ENCODE measurements at regions not wholly inside any gene's neighbourhood (a gene's known extent, or its start where the extent isn't known, plus 50 kb on each side); places are given as distances from the start of the nearest gene placed in this dataset.

- no peak for TF ChIP-seq CTCF (IDR thresholded peaks at IDR 0.05; ENCODE audit: insufficient read depth, low read length, poor library complexity, severe bottlenecking)
- TF ChIP-seq EZH2phosphoT487 (conservative IDR thresholded peaks at IDR 0.05; ENCODE audit: low read length): no peak
- Histone ChIP-seq H3K79me2 (ENCODE audit: insufficient read depth, low read length) (no peaks in the 10 kb centered on the region), H3K27ac (ENCODE audit: low read depth, low read length) (no peak overlapping the region), H3K27me3 (ENCODE audit: low read length) (no peaks in the 10 kb centered on the region), H2AFZ (ENCODE audit: low read depth, low read length, severe bottlenecking) (no peak overlapping the region), H3K9ac (ENCODE audit: low read length) (no peak overlapping the region), H3K36me3 (ENCODE audit: low read length) (no peaks in the 10 kb centered on the region), H3K9me2 (replicated peaks; ENCODE audit: insufficient read depth, low read length) (no peaks in the 10 kb centered on the region), H3F3A (ENCODE audit: insufficient read depth) (no peaks in the 10 kb centered on the region), H3K4me3 (ENCODE audit: insufficient read depth, low read length, poor library complexity, severe bottlenecking) (no peak overlapping the region), H4K20me1 (ENCODE audit: low read depth, low read length) (no peaks in the 10 kb centered on the region), H3K4me2 (ENCODE audit: low read depth, low read length, poor library complexity, severe bottlenecking) (no peak overlapping the region), H3K9me3 (ENCODE audit: insufficient read depth, low read length) (no peaks in the 10 kb centered on the region)
Measured at GRCh38 chr12:105426766-105427165, 96.3 kb downstream of the C12orf75 start.

GRCh38 chr12:105427883-105428282 is 97.4 kb downstream of the C12orf75 start:
- Histone ChIP-seq H3K4me2 (ENCODE audit: low read depth, low read length, poor library complexity, severe bottlenecking) (no peak overlapping the region), H4K20me1 (ENCODE audit: low read depth, low read length) (no peaks in the 10 kb centered on the region), H3K27me3 (ENCODE audit: low read length) (no peaks in the 10 kb centered on the region), H3K79me2 (ENCODE audit: insufficient read depth, low read length) (no peaks in the 10 kb centered on the region), H3K27ac (ENCODE audit: low read depth, low read length) (no peak overlapping the region), H3K9ac (ENCODE audit: low read length) (no peak overlapping the region), H3K9me3 (ENCODE audit: insufficient read depth, low read length) (no peaks in the 10 kb centered on the region), H3K4me3 (ENCODE audit: insufficient read depth, low read length, poor library complexity, severe bottlenecking) (no peak overlapping the region), H2AFZ (ENCODE audit: low read depth, low read length, severe bottlenecking) (no peak overlapping the region), H3K9me2 (replicated peaks; ENCODE audit: insufficient read depth, low read length) (no peaks in the 10 kb centered on the region), H3K36me3 (ENCODE audit: low read length) (no peaks in the 10 kb centered on the region), H3F3A (ENCODE audit: insufficient read depth) (no peaks in the 10 kb centered on the region)
- no peak for TF ChIP-seq EZH2phosphoT487 (conservative IDR thresholded peaks at IDR 0.05; ENCODE audit: low read length)
- TF ChIP-seq CTCF (IDR thresholded peaks at IDR 0.05; ENCODE audit: insufficient read depth, low read length, poor library complexity, severe bottlenecking): no peak

GRCh38 chr12:105428793-105429395 is 98.4 kb downstream of the C12orf75 start:
- Histone ChIP-seq H3K27me3 (ENCODE audit: low read length) (no peaks in the 10 kb centered on the region), H3K9me3 (ENCODE audit: insufficient read depth, low read length) (no peaks in the 10 kb centered on the region), H3K79me2 (ENCODE audit: insufficient read depth, low read length) (no peaks in the 10 kb centered on the region), H3K9me2 (replicated peaks; ENCODE audit: insufficient read depth, low read length) (no peaks in the 10 kb centered on the region), H3F3A (ENCODE audit: insufficient read depth) (no peaks in the 10 kb centered on the region), H3K4me2 (ENCODE audit: low read depth, low read length, poor library complexity, severe bottlenecking) (no peak overlapping the region), H3K27ac (ENCODE audit: low read depth, low read length) (no peak overlapping the region), H4K20me1 (ENCODE audit: low read depth, low read length) (no peaks in the 10 kb centered on the region), H3K4me3 (ENCODE audit: insufficient read depth, low read length, poor library complexity, severe bottlenecking) (no peak overlapping the region), H2AFZ (ENCODE audit: low read depth, low read length, severe bottlenecking) (no peak overlapping the region), H3K9ac (ENCODE audit: low read length) (no peak overlapping the region), H3K36me3 (ENCODE audit: low read length) (no peaks in the 10 kb centered on the region)
- TF ChIP-seq EZH2phosphoT487 (conservative IDR thresholded peaks at IDR 0.05; ENCODE audit: low read length) (no peak), CTCF (IDR thresholded peaks at IDR 0.05; ENCODE audit: insufficient read depth, low read length, poor library complexity, severe bottlenecking) (no peak)
